WTC11 (cell line): ENCODE measurements at regions not wholly inside any gene's neighbourhood (a gene's known extent, or its start where the extent isn't known, plus 50 kb on each side); places are given as distances from the start of the nearest gene placed in this dataset.

Experiments
- ATAC-seq: fragments of 200-7000 bp; cut with Tn5 transposase; 2 replicates; pipeline ENCODE4 v1.10.0; 2021; ENCODE audit warnings: mild to moderate bottlenecking, moderate library complexity
- CTCF ChIA-PET: fragments of 300-600 bp; sonication (Branson Sonifier 250); formaldehyde crosslinking; loops from one replicate; lab custom pipeline; 2021; ENCODE audit warnings: antibody characterized with exemption; lab: Charles Lee
- POLR2A ChIA-PET: fragments of 350-600 bp; sonication (Branson Sonifier 250); formaldehyde crosslinking; loops from one replicate; lab custom pipeline; 2021; ENCODE audit warnings: antibody characterized with exemption; lab: Charles Lee
- DNase-seq: peaks from one replicate; pipeline ENCODE4 v3.0.0; 2021; ENCODE audit warnings: low spot score
- H3K27ac Mint-ChIP-seq: 2 replicates; pipeline ENCODE4 v1.8.0; 2021; ENCODE audit warnings: mixed read lengths
- H3K27me3 Mint-ChIP-seq: 2 replicates; pipeline ENCODE4 v1.8.0; 2021; ENCODE audit warnings: low read depth, mild to moderate bottlenecking, moderate library complexity, mixed read lengths
- H3K36me3 Mint-ChIP-seq: 2 replicates; pipeline ENCODE4 v1.8.0; 2021; ENCODE audit warnings: mixed read lengths
- H3K4me1 Mint-ChIP-seq: 2 replicates; pipeline ENCODE4 v1.8.0; 2022; ENCODE audit warnings: mixed read lengths
- H3K4me3 Mint-ChIP-seq: 2 replicates; pipeline ENCODE4 v1.8.0; 2021; ENCODE audit warnings: mild to moderate bottlenecking, moderate library complexity, mixed read lengths
- H3K9me3 Mint-ChIP-seq: 2 replicates; pipeline ENCODE4 v1.8.0; 2021; ENCODE audit warnings: mixed read lengths
- ATF6 ChIP-seq: sonication (generic); formaldehyde crosslinking; IDR thresholded peaks from 2 replicates; pipeline ENCODE4 v1.8.1; 2023; ENCODE audit warnings: mild to moderate bottlenecking, missing genetic modification reagents
- ESRRA ChIP-seq: sonication (generic); formaldehyde crosslinking; IDR thresholded peaks from 2 replicates; pipeline ENCODE4 v1.8.1; 2022; ENCODE audit warnings: mild to moderate bottlenecking, missing genetic modification reagents, borderline replicate concordance
- GTF2I ChIP-seq: fragments of 250-450 bp; sonication (Bioruptor Pico); conservative IDR thresholded peaks from 2 replicates; pipeline ENCODE4 v1.4.0; 2021; ENCODE audit warnings: mild to moderate bottlenecking
- HMGA2 ChIP-seq: fragments of 250-450 bp; sonication (Bioruptor Pico); IDR thresholded peaks from 2 replicates; pipeline ENCODE4 v1.4.0; 2021; ENCODE audit warnings: mild to moderate bottlenecking, moderate library complexity
- IRF2 ChIP-seq: sonication (generic); formaldehyde crosslinking; IDR thresholded peaks from 2 replicates; pipeline ENCODE4 v1.8.0; 2022; ENCODE audit warnings: low read depth, missing genetic modification reagents, borderline replicate concordance
- NFE2L1 ChIP-seq: sonication (generic); formaldehyde crosslinking; IDR thresholded peaks from 2 replicates; pipeline ENCODE4 v1.8.1; 2023; ENCODE audit warnings: missing genetic modification reagents
- NR2C2 ChIP-seq: sonication (generic); formaldehyde crosslinking; IDR thresholded peaks from 2 replicates; pipeline ENCODE4 v1.8.0; 2022; ENCODE audit warnings: mild to moderate bottlenecking, missing genetic modification reagents
- NR3C1 ChIP-seq: sonication (generic); formaldehyde crosslinking; conservative IDR thresholded peaks from 2 replicates; pipeline ENCODE4 v1.8.1; 2023; ENCODE audit warnings: low read depth, mild to moderate bottlenecking, missing genetic modification reagents
- RORB ChIP-seq: fragments of 250-450 bp; sonication (Bioruptor Pico); IDR thresholded peaks from 2 replicates; pipeline ENCODE4 v1.9.0; 2021; ENCODE audit warnings: mild to moderate bottlenecking
- SOX15 ChIP-seq: fragments of 250-450 bp; sonication (Bioruptor Pico); IDR thresholded peaks from 2 replicates; pipeline ENCODE4 v1.9.0; 2021; ENCODE audit warnings: mild to moderate bottlenecking
- USF1 ChIP-seq: sonication (generic); formaldehyde crosslinking; IDR thresholded peaks from 2 replicates; pipeline ENCODE4 v1.8.0; 2022; ENCODE audit warnings: mild to moderate bottlenecking, missing genetic modification reagents
- ZMAT4 ChIP-seq: fragments of 250-450 bp; sonication (Bioruptor Pico); IDR thresholded peaks from 2 replicates; pipeline ENCODE4 v1.9.0; 2021; ENCODE audit warnings: mild to moderate bottlenecking
- ZNF219 ChIP-seq: sonication (generic); formaldehyde crosslinking; IDR thresholded peaks from 2 replicates; pipeline ENCODE4 v1.8.0; 2023; ENCODE audit warnings: missing genetic modification reagents, mild to moderate bottlenecking, borderline replicate concordance
- ZNF263 ChIP-seq: sonication (generic); formaldehyde crosslinking; IDR thresholded peaks from 2 replicates; pipeline ENCODE4 v1.8.1; 2022; ENCODE audit warnings: low read depth, mild to moderate bottlenecking, moderate library complexity, missing genetic modification reagents
- ZSCAN18 ChIP-seq: fragments of 250-450 bp; sonication (Bioruptor Pico); IDR thresholded peaks from 2 replicates; pipeline ENCODE4 v2.1.2; 2022; ENCODE audit warnings: mild to moderate bottlenecking, moderate library complexity
- TF ChIP-seq, protein P1 (sequence below): sonication (generic); formaldehyde crosslinking; IDR thresholded peaks from 2 replicates; pipeline ENCODE4 v1.8.0; 2023; ENCODE audit warnings: missing genetic modification reagents
- TF ChIP-seq, protein P2 (sequence below): sonication (generic); formaldehyde crosslinking; IDR thresholded peaks from 2 replicates; pipeline ENCODE4 v1.8.0; 2023; ENCODE audit warnings: missing genetic modification reagents, mild to moderate bottlenecking, borderline replicate concordance
- TF ChIP-seq, protein P3 (sequence below): sonication (generic); formaldehyde crosslinking; IDR thresholded peaks from 2 replicates; pipeline ENCODE4 v1.8.1; 2023; ENCODE audit warnings: mild to moderate bottlenecking, missing genetic modification reagents, moderate library complexity
- TF ChIP-seq, protein P4 (sequence below): sonication (generic); formaldehyde crosslinking; IDR thresholded peaks from 2 replicates; pipeline ENCODE4 v1.8.0; 2023; ENCODE audit warnings: mild to moderate bottlenecking, missing genetic modification reagents

- no peak for ATAC-seq
- no peak for DNase-seq
- Mint-ChIP-seq H3K36me3 (0 out of 2 replicates have a peak, but pooled peaks cover 4% of the 10 kb centered on the region), H3K27ac (no peak overlapping the region), H3K4me1 (no peaks in the 10 kb centered on the region), H3K4me3 (no peak overlapping the region), H3K27me3 (no peaks in the 10 kb centered on the region), H3K9me3 (peaks cover 8% of the 10 kb centered on the region)
- CTCF ChIA-PET: no interaction called here
- POLR2A ChIA-PET: no interaction called here
- TF ChIP-seq HMGA2 (CRISPR knock-in tag): no peak
- TF ChIP-seq, protein P1, sequence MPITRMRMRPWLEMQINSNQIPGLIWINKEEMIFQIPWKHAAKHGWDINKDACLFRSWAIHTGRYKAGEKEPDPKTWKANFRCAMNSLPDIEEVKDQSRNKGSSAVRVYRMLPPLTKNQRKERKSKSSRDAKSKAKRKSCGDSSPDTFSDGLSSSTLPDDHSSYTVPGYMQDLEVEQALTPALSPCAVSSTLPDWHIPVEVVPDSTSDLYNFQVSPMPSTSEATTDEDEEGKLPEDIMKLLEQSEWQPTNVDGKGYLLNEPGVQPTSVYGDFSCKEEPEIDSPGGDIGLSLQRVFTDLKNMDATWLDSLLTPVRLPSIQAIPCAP: no peak
- no peak for TF ChIP-seq NR3C1 (CRISPR knock-in tag)
- no peak for TF ChIP-seq GTF2I (CRISPR knock-in tag)
- no peak for TF ChIP-seq SOX15 (CRISPR knock-in tag)
- TF ChIP-seq, protein P2, sequence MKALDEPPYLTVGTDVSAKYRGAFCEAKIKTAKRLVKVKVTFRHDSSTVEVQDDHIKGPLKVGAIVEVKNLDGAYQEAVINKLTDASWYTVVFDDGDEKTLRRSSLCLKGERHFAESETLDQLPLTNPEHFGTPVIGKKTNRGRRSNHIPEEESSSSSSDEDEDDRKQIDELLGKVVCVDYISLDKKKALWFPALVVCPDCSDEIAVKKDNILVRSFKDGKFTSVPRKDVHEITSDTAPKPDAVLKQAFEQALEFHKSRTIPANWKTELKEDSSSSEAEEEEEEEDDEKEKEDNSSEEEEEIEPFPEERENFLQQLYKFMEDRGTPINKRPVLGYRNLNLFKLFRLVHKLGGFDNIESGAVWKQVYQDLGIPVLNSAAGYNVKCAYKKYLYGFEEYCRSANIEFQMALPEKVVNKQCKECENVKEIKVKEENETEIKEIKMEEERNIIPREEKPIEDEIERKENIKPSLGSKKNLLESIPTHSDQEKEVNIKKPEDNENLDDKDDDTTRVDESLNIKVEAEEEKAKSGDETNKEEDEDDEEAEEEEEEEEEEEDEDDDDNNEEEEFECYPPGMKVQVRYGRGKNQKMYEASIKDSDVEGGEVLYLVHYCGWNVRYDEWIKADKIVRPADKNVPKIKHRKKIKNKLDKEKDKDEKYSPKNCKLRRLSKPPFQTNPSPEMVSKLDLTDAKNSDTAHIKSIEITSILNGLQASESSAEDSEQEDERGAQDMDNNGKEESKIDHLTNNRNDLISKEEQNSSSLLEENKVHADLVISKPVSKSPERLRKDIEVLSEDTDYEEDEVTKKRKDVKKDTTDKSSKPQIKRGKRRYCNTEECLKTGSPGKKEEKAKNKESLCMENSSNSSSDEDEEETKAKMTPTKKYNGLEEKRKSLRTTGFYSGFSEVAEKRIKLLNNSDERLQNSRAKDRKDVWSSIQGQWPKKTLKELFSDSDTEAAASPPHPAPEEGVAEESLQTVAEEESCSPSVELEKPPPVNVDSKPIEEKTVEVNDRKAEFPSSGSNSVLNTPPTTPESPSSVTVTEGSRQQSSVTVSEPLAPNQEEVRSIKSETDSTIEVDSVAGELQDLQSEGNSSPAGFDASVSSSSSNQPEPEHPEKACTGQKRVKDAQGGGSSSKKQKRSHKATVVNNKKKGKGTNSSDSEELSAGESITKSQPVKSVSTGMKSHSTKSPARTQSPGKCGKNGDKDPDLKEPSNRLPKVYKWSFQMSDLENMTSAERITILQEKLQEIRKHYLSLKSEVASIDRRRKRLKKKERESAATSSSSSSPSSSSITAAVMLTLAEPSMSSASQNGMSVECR (CRISPR knock-in tag): no peak
- TF ChIP-seq ZNF263 (CRISPR knock-in tag): no peak
- TF ChIP-seq ZSCAN18: no peak
Measured at GRCh38 chr2:83172841-83173240, 1286.2 kb downstream of the SUCLG1 start.

DNA sequence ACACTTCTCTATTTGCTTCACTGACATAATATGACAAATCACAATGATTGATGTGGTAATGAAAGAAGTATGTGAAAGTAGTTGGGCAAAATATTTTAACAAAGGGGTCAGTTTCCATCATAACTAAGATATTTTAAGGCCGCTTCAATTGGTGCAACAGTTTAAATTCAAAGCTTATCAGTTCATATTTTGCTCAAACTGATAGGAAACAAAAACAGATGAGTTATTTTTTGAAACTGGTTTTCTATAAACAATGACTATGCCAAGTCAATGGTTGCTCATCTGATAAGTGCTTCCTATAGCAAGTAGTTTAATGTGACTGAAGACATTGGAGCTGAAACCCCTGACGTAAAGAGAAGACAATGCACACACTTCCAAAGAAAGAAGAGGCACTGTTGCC, 1290.7 kb downstream of the SUCLG1 start:
- no peaks in the 10 kb centered on the region for H3K9me3 Mint-ChIP-seq
- H3K27me3 Mint-ChIP-seq: no peaks in the 10 kb centered on the region
- DNase-seq (no peak), ATAC-seq (no peak)
- no peak overlapping the region for H3K4me3 Mint-ChIP-seq
- H3K27ac Mint-ChIP-seq: no peak overlapping the region
- POLR2A ChIA-PET: no interaction called here
- TF ChIP-seq RORB (CRISPR knock-in tag) (no peak), ZMAT4 (no peak), USF1 (CRISPR knock-in tag) (no peak), NFE2L1 (no peak), ESRRA (no peak), NR2C2 (no peak)
- TF ChIP-seq, protein P3, sequence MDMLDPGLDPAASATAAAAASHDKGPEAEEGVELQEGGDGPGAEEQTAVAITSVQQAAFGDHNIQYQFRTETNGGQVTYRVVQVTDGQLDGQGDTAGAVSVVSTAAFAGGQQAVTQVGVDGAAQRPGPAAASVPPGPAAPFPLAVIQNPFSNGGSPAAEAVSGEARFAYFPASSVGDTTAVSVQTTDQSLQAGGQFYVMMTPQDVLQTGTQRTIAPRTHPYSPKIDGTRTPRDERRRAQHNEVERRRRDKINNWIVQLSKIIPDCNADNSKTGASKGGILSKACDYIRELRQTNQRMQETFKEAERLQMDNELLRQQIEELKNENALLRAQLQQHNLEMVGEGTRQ (CRISPR knock-in tag): no peak
- H3K36me3 Mint-ChIP-seq: no peaks in the 10 kb centered on the region
- CTCF ChIA-PET: no interaction called here
- H3K4me1 Mint-ChIP-seq: no peaks in the 10 kb centered on the region

DNA sequence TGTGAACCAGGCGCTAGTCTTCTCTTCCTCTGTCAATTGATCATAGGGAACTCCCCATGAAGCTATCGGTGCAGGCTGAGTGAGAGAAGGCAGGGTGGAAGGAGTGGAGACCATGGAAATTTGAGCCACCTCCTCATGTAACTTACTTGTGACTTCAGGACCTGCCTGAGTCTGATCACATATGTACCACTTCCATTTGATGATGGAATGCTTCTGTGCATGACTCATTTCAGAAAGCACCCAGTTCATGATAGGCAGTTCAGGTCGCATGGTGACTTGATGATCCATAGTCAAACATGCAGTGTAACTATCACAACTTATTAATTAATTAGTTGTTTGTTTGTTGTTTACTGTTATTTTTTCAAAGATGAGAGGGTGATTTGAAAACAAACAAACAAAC, 1296.7 kb downstream of the SUCLG1 start:
- H3K4me1 Mint-ChIP-seq: no peaks in the 10 kb centered on the region
- ATAC-seq (no peak), DNase-seq (no peak)
- CTCF ChIA-PET: no interaction called here
- H3K9me3 Mint-ChIP-seq: peaks cover 15% of the 10 kb centered on the region
- no peak overlapping the region for H3K4me3 Mint-ChIP-seq
- POLR2A ChIA-PET: no interaction called here
- H3K27ac Mint-ChIP-seq: no peak overlapping the region
- H3K36me3 Mint-ChIP-seq: no peaks in the 10 kb centered on the region
- no peaks in the 10 kb centered on the region for H3K27me3 Mint-ChIP-seq
- TF ChIP-seq, protein P4, sequence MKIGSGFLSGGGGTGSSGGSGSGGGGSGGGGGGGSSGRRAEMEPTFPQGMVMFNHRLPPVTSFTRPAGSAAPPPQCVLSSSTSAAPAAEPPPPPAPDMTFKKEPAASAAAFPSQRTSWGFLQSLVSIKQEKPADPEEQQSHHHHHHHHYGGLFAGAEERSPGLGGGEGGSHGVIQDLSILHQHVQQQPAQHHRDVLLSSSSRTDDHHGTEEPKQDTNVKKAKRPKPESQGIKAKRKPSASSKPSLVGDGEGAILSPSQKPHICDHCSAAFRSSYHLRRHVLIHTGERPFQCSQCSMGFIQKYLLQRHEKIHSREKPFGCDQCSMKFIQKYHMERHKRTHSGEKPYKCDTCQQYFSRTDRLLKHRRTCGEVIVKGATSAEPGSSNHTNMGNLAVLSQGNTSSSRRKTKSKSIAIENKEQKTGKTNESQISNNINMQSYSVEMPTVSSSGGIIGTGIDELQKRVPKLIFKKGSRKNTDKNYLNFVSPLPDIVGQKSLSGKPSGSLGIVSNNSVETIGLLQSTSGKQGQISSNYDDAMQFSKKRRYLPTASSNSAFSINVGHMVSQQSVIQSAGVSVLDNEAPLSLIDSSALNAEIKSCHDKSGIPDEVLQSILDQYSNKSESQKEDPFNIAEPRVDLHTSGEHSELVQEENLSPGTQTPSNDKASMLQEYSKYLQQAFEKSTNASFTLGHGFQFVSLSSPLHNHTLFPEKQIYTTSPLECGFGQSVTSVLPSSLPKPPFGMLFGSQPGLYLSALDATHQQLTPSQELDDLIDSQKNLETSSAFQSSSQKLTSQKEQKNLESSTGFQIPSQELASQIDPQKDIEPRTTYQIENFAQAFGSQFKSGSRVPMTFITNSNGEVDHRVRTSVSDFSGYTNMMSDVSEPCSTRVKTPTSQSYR (CRISPR knock-in tag): no peak
- no peak for TF ChIP-seq NR3C1 (CRISPR knock-in tag)
- TF ChIP-seq IRF2 (CRISPR knock-in tag): no peak
- no peak for TF ChIP-seq ATF6 (CRISPR knock-in tag)
- TF ChIP-seq ESRRA: no peak
- TF ChIP-seq ZNF219 (CRISPR knock-in tag): no peak
